GM13976 (cell line): ENCODE measurements at regions not wholly inside any gene's neighbourhood (a gene's known extent, or its start where the extent isn't known, plus 50 kb on each side); places are given as distances from the start of the nearest gene placed in this dataset.

ENCODE experiments used
- DNase-seq: peaks from one replicate; pipeline ENCODE4 v3.0.0; 2012; ENCODE audit warnings: low spot score
- CTCF ChIP-seq: IDR thresholded peaks from 2 replicates; pipeline ENCODE4 v1.5.1; 2012; ENCODE audit warnings: borderline replicate concordance, mild to moderate bottlenecking; ENCODE audit not compliant: insufficient read depth; ENCODE audit errors: extremely low read depth, missing control alignments, control extremely low read depth
- in situ Hi-C: fragments of 300-500 bp; cut with MboI; formaldehyde crosslinking; loops from one replicate; pipeline ENCODE4 v1.12.0; 2022; ENCODE audit warnings: low sequenced_read_pairs, mixed read lengths, inconsistent platforms; ENCODE audit not compliant: unreplicated experiment

- TF ChIP-seq CTCF, result no peak
- in situ Hi-C loops, result no loop called here
- DNase-seq, result no peak
Measured at GRCh38 chr1:75984781-75985180, 52.6 kb upstream of the ASB17 start.

- DNase-seq, result peak; percentile 68
- in situ Hi-C loops, result no loop called here
- TF ChIP-seq CTCF, result no peak
Measured at GRCh38 chr1:75985827-75986226, 53.6 kb upstream of the ASB17 start.

- in situ Hi-C loops, result no loop called here
- no peak for DNase-seq
- no peak for TF ChIP-seq CTCF
Measured at GRCh38 chr1:75986478-75986877, 54.3 kb upstream of the ASB17 start.

GRCh38 chr1:75989121-75989520 is 56.9 kb upstream of the ASB17 start:
- TF ChIP-seq CTCF, result no peak
- DNase-seq, result no peak
- in situ Hi-C loops, result no loop called here

- DNase-seq, result no peak
- in situ Hi-C loops, result no loop called here
- TF ChIP-seq CTCF, result no peak
Measured at GRCh38 chr1:75990686-75991085, 58.5 kb upstream of the ASB17 start.

- DNase-seq, result peak; percentile 41
- in situ Hi-C loops, result no loop called here
- TF ChIP-seq CTCF, result peak; percentile 68
Measured at GRCh38 chr1:75991497-75992114, 59.4 kb upstream of the ASB17 start.
